Hepatocyte (in vitro differentiated cells): ENCODE measurements at regions not wholly inside any gene's neighbourhood (a gene's known extent, or its start where the extent isn't known, plus 50 kb on each side); places are given as distances from the start of the nearest gene placed in this dataset.

Experiments
- EZH2 ChIP-seq: fragments of 200-600 bp; sonication (generic); IDR thresholded peaks from 2 replicates; pipeline ENCODE4 v1.6.1; 2016; ENCODE audit warnings: antibody characterized with exemption, mild to moderate bottlenecking, borderline replicate concordance
- EZH2phosphoT487 ChIP-seq: fragments of 200-600 bp; sonication (generic); IDR thresholded peaks from one replicate; pipeline ENCODE4 v1.6.1; 2018; ENCODE audit warnings: antibody characterized with exemption, mild to moderate bottlenecking, low read depth, moderate library complexity; ENCODE audit not compliant: unreplicated experiment, severe bottlenecking
- TF ChIP-seq, protein P1 (sequence below): fragments of 200-600 bp; sonication (generic); IDR thresholded peaks from 2 replicates; pipeline ENCODE4 v1.5.1; 2016; ENCODE audit warnings: antibody characterized with exemption, mild to moderate bottlenecking; ENCODE audit not compliant: poor library complexity

- TF ChIP-seq, protein P1, sequence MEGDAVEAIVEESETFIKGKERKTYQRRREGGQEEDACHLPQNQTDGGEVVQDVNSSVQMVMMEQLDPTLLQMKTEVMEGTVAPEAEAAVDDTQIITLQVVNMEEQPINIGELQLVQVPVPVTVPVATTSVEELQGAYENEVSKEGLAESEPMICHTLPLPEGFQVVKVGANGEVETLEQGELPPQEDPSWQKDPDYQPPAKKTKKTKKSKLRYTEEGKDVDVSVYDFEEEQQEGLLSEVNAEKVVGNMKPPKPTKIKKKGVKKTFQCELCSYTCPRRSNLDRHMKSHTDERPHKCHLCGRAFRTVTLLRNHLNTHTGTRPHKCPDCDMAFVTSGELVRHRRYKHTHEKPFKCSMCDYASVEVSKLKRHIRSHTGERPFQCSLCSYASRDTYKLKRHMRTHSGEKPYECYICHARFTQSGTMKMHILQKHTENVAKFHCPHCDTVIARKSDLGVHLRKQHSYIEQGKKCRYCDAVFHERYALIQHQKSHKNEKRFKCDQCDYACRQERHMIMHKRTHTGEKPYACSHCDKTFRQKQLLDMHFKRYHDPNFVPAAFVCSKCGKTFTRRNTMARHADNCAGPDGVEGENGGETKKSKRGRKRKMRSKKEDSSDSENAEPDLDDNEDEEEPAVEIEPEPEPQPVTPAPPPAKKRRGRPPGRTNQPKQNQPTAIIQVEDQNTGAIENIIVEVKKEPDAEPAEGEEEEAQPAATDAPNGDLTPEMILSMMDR: no peak
- no peak for TF ChIP-seq EZH2
- TF ChIP-seq EZH2phosphoT487: no peak
Observed at GRCh38 chr16:16994831-16995230, 475.9 kb downstream of the XYLT1 start.
